ENCODE measurements at regions not wholly inside any gene's neighbourhood (a gene's known extent, or its start where the extent isn't known, plus 50 kb on each side); places are given as distances from the start of the nearest gene placed in this dataset.

DNA sequence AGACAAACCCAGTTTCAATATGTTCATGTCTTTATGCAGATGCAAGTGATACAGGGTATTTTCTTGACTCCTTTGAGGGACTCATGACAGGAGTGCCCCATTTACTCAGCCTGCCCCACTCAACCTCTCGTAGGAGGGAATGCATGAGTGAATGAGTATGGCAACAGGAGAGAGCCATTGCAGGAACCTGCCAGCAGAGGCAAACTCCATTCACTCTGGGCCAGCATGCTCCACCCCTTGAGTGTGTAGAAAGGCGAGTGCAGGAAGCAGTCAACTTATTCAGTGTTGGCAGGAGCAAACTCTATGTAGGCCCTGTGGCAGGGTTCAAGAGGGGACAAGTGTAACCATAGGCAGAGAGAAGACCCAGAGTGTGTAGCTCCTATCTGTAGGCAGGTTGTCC, 1526.3 kb downstream of the PLA2G4A start:
- H3K27ac ChIP-seq, result no peak overlapping the region
- no peaks in the 10 kb centered on the region for H3K9me3 ChIP-seq
- H3K4me2 ChIP-seq, result no peak overlapping the region
- peak in 1 of 2 experiments; percentile 27 for DNase-seq (ENCODE audit: low read depth in 1 of 2, low spot score in 1 of 2)
- peak in 1 of 2 experiments; percentile 66; a peak in 3 of 6 replicates for ATAC-seq
- ChIA-PET CTCF (interaction anchor here (0.7 to 1.6 kb wide), 2 partner anchors 10 to 50 kb away, joined by 3 read pairs; no protein-coding TSS in a partner anchor), POLR2A (no interaction called here)
- FAIRE-seq, result no peak
- no peak for TF ChIP-seq POLR2AphosphoS2 (conservative IDR thresholded peaks at IDR 0.05; ENCODE audit: low read length)
- no peak for TF ChIP-seq KDM5A (IDR thresholded peaks at IDR 0.05)
- no peak for TF ChIP-seq CTCF (IDR thresholded peaks at IDR 0.05)
- TF ChIP-seq RAD21 (conservative IDR thresholded peaks at IDR 0.05 in 1 of 2, IDR thresholded peaks at IDR 0.05 in 1 of 2), result no peak
- TF ChIP-seq ELK1 (IDR thresholded peaks at IDR 0.05; ENCODE audit: low read depth, low read length), result no peak
- TF ChIP-seq NR3C1 (IDR thresholded peaks at IDR 0.05), result no peak
- no peak for TF ChIP-seq TFCP2L1 (CRISPR knock-in tag; IDR thresholded peaks at IDR 0.05)
- TF ChIP-seq E2F6 (IDR thresholded peaks at IDR 0.05; ENCODE audit: borderline replicate concordance, low read depth), result no peak
- no peak for TF ChIP-seq PHF8 (IDR thresholded peaks at IDR 0.05; ENCODE audit: borderline replicate concordance, low read depth)
- TF ChIP-seq, protein P1, sequence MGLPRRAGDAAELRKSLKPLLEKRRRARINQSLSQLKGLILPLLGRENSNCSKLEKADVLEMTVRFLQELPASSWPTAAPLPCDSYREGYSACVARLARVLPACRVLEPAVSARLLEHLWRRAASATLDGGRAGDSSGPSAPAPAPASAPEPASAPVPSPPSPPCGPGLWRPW (IDR thresholded peaks at IDR 0.05), result no peak
- TF ChIP-seq CHD2 (IDR thresholded peaks at IDR 0.05; ENCODE audit: low read length, partially characterized antibody), result no peak
- H3K4me3 ChIP-seq, result no peak overlapping the region
- 52% methylated on average over 2 of the region's 2 CpGs for WGBS (ENCODE audit: missing lambda C conversion rate)
- peaks cover 3% of the 10 kb centered on the region; the same call in 1 of the 3 replicates for H3K4me1 ChIP-seq

DNA sequence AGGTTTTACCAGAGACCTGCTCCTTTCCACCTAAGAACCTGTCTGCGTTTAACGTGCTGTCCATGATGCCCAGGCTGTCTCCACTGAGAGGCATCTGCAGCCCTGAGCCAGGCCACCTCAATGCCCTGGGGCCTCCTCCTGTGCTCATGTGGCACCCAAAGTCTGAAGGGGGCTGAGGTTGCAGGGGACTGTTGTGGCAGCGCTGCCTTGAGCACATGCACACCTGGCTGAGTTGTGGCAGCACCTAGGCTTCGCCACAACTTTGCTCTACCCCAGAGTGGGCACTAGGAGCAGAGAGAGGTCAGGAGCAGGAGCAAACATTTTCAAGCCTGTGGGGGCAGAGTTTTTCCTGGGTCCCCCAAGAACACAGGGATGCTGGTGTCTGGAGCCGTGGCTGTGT, 1527.1 kb downstream of the PLA2G4A start:
- no peak overlapping the region for H3K4me2 ChIP-seq
- no peak for FAIRE-seq
- no peak for TF ChIP-seq TFCP2L1 (CRISPR knock-in tag; IDR thresholded peaks at IDR 0.05)
- TF ChIP-seq ATOH8 (CRISPR knock-in tag; IDR thresholded peaks at IDR 0.05; ENCODE audit: low read depth), result no peak
- no peak overlapping the region for H3K27ac ChIP-seq
- H3K4me3 ChIP-seq, result no peak overlapping the region
- peaks cover 3% of the 10 kb centered on the region; the same call in 1 of the 3 replicates for H3K4me1 ChIP-seq
- CTCF ChIA-PET, result interaction anchor here (1.6 kb wide), 1 partner anchor 11 kb away, joined by 3 read pairs; no protein-coding TSS in a partner anchor
- POLR2A ChIA-PET, result no interaction called here
- DNase-seq (ENCODE audit: low read depth in 1 of 2, low spot score in 1 of 2), result no peak
- WGBS (ENCODE audit: missing lambda C conversion rate), result 61% methylated on average over 3 of the region's 5 CpGs
- no peaks in the 10 kb centered on the region for H3K9me3 ChIP-seq
- no peak for ATAC-seq

DNA sequence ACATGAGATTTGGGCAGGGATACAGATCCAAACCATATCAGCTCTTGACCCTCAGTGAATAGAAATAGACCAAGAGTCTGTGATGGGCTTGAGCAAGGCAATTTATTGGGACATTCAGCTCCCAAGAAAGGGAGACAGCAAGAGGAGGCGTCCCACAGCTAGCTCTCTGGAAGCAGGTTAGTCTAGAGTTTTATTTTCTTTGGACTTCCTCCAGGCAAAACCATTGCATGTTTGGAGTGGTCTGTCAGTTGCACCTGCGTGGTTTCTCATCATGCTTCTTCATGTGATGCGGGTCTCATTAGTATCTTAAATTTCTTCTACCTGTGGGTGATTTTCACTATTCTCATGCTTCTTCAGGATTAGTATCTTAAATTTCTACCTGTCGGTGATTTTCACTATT, 1530.6 kb downstream of the PLA2G4A start:
- Histone ChIP-seq H3K4me2 (no peak overlapping the region), H3K4me3 (no peak overlapping the region), H3K9me3 (no peaks in the 10 kb centered on the region), H3K4me1 (no peaks in the 10 kb centered on the region), H3K27ac (no peak overlapping the region)
- DNase-seq (ENCODE audit: low read depth in 1 of 2, low spot score in 1 of 2), result no peak
- TF ChIP-seq ESRRA (IDR thresholded peaks at IDR 0.05; ENCODE audit: borderline replicate concordance, low read length) (no peak), HEYL (CRISPR knock-in tag; IDR thresholded peaks at IDR 0.05) (no peak), EHF (CRISPR knock-in tag; IDR thresholded peaks at IDR 0.05) (no peak), HDAC2 (IDR thresholded peaks at IDR 0.05) (no peak), CHD2 (IDR thresholded peaks at IDR 0.05; ENCODE audit: low read length, partially characterized antibody) (no peak), NFE2L2 (conservative IDR thresholded peaks at IDR 0.05; ENCODE audit: low read length) (no peak), BHLHE40 (IDR thresholded peaks at IDR 0.05; ENCODE audit: low read depth, low read length) (no peak), CBX8 (IDR thresholded peaks at IDR 0.05) (no peak), MYC (IDR thresholded peaks at IDR 0.05; ENCODE audit: borderline replicate concordance, low read length) (no peak), RNF2 (IDR thresholded peaks at IDR 0.05; ENCODE audit: borderline replicate concordance, low read depth) (no peak)
- TF ChIP-seq, protein P2, sequence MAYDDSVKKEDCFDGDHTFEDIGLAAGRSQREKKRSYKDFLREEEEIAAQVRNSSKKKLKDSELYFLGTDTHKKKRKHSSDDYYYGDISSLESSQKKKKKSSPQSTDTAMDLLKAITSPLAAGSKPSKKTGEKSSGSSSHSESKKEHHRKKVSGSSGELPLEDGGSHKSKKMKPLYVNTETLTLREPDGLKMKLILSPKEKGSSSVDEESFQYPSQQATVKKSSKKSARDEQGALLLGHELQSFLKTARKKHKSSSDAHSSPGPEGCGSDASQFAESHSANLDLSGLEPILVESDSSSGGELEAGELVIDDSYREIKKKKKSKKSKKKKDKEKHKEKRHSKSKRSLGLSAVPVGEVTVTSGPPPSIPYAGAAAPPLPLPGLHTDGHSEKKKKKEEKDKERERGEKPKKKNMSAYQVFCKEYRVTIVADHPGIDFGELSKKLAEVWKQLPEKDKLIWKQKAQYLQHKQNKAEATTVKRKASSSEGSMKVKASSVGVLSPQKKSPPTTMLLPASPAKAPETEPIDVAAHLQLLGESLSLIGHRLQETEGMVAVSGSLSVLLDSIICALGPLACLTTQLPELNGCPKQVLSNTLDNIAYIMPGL (CRISPR knock-in tag; IDR thresholded peaks at IDR 0.05; ENCODE audit: borderline replicate concordance), result no peak
- TF ChIP-seq, protein P3, sequence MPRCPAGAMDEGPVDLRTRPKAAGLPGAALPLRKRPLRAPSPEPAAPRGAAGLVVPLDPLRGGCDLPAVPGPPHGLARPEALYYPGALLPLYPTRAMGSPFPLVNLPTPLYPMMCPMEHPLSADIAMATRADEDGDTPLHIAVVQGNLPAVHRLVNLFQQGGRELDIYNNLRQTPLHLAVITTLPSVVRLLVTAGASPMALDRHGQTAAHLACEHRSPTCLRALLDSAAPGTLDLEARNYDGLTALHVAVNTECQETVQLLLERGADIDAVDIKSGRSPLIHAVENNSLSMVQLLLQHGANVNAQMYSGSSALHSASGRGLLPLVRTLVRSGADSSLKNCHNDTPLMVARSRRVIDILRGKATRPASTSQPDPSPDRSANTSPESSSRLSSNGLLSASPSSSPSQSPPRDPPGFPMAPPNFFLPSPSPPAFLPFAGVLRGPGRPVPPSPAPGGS (IDR thresholded peaks at IDR 0.05), result no peak
- TF ChIP-seq, protein P4, sequence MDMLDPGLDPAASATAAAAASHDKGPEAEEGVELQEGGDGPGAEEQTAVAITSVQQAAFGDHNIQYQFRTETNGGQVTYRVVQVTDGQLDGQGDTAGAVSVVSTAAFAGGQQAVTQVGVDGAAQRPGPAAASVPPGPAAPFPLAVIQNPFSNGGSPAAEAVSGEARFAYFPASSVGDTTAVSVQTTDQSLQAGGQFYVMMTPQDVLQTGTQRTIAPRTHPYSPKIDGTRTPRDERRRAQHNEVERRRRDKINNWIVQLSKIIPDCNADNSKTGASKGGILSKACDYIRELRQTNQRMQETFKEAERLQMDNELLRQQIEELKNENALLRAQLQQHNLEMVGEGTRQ (IDR thresholded peaks at IDR 0.05), result no peak
- ATAC-seq, result no peak
- WGBS (ENCODE audit: missing lambda C conversion rate), result 71% methylated on average over 4 of the region's 4 CpGs
- no peak for FAIRE-seq
- ChIA-PET CTCF (no interaction called here), POLR2A (no interaction called here)

Data from A549 (cell line).